Stomach (tissue), 4 donors: ENCODE measurements at regions not wholly inside any gene's neighbourhood (a gene's known extent, or its start where the extent isn't known, plus 50 kb on each side); places are given as distances from the start of the nearest gene placed in this dataset.

Experiments used
- EP300 ChIP-seq: sonication (generic); formaldehyde crosslinking; IDR thresholded peaks from one replicate; pipeline ENCODE4 v1.6.1; 2017; ENCODE audit warnings: antibody characterized with exemption
- POLR2A ChIP-seq, 4 donors: fragments of 450-650 bp; IDR thresholded peaks; one replicate each; pipeline ENCODE4 v1.6.1; 2016; ENCODE audit warnings: antibody characterized with exemption in 4 of 4, control low read depth in 2 of 4, mild to moderate bottlenecking in 1 of 4, moderate library complexity in 1 of 4
- TF ChIP-seq, protein P1 (sequence below), 7 experiments: fragments of 450-650 bp in 4 of 7; fragments of 200-600 bp in 3 of 7; sonication (generic) in 3 of 7; IDR thresholded peaks; one replicate each; pipeline ENCODE4 v1.5.1; 2016 to 2019; ENCODE audit warnings: antibody characterized with exemption in 7 of 7, control low read depth in 2 of 7, mild to moderate bottlenecking in 1 of 7

DNA sequence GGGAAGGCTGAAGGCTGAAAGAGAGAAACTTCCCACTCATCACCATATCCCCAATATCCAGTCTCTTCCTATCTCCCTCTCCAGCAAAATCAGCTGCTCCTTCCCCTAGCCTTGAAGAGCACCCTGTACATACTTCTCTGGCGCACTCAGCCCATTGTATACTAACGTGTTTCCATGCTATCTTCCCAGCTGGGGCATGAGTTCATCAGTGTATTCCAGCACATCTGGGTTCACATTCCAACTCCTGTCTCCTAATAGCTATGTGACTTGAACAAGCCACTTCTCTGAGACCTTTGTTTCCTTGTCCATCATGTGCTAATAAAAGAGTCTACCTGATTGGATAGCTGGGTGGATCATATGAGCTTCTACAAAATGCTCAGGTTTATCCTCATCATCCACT is 51.1 kb upstream of the OLIG2 start:
- TF ChIP-seq EP300 = no peak
- no peak for TF ChIP-seq POLR2A (IDR thresholded peaks at IDR 0.05)
- TF ChIP-seq, protein P1, sequence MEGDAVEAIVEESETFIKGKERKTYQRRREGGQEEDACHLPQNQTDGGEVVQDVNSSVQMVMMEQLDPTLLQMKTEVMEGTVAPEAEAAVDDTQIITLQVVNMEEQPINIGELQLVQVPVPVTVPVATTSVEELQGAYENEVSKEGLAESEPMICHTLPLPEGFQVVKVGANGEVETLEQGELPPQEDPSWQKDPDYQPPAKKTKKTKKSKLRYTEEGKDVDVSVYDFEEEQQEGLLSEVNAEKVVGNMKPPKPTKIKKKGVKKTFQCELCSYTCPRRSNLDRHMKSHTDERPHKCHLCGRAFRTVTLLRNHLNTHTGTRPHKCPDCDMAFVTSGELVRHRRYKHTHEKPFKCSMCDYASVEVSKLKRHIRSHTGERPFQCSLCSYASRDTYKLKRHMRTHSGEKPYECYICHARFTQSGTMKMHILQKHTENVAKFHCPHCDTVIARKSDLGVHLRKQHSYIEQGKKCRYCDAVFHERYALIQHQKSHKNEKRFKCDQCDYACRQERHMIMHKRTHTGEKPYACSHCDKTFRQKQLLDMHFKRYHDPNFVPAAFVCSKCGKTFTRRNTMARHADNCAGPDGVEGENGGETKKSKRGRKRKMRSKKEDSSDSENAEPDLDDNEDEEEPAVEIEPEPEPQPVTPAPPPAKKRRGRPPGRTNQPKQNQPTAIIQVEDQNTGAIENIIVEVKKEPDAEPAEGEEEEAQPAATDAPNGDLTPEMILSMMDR (IDR thresholded peaks at IDR 0.05) = no peak
